HepG2 (cell line): ENCODE measurements at regions not wholly inside any gene's neighbourhood (a gene's known extent, or its start where the extent isn't known, plus 50 kb on each side); places are given as distances from the start of the nearest gene placed in this dataset.

Experiments
- ATAC-seq: fragments of 200-7000 bp; cut with Tn5 transposase; 3 replicates; pipeline ENCODE4 v1.9.1; 2020; ENCODE audit warnings: mild to moderate bottlenecking, moderate library complexity
- BruUV-seq: library from RNA; stranded (reverse); fragments of 400-500 nt; replicated peaks from 2 replicates; lab custom pipeline; 2021; lab: Mats Ljungman, UMichigan
- CTCF ChIA-PET: fragments of 300-600 bp; formaldehyde crosslinking; extraction: SDS; loops from one replicate; lab custom pipeline; 2021; ENCODE audit warnings: low total read pairs, inconsistent platforms, low intra/inter-chr PET ratio; lab: Yijun Ruan, JAX
- POLR2A ChIA-PET: fragments of 350-600 bp; sonication (Branson Sonifier 250); formaldehyde crosslinking; loops from one replicate; lab custom pipeline; 2020; ENCODE audit warnings: antibody characterized with exemption, inconsistent platforms; lab: Yijun Ruan, JAX
- DNase-seq: peaks from one replicate; pipeline ENCODE4 v3.0.0-alpha.2; 2015; ENCODE audit warnings: low spot score
- FAIRE-seq: peaks from 3 replicates; lab custom pipeline; 2011; peaks lifted over from hg19 to GRCh38; lab: Jason Lieb, UNC
- H2AFZ ChIP-seq: one replicate; pipeline ENCODE4 v1.6.1; 2011; ENCODE audit warnings: low read length, inconsistent platforms
- H3K27ac ChIP-seq: fragments of 300-600 bp; 3 replicates; pipeline ENCODE4 v1.8.0; 2011; ENCODE audit warnings: mixed run types, mild to moderate bottlenecking, mixed read lengths, low read length, inconsistent platforms; ENCODE audit not compliant: insufficient read depth; ENCODE audit errors: extremely low read length
- H3K27me3 ChIP-seq, 2 experiments: fragments of 200-600 bp in 1 of 2; 2 replicates in 1 of 2; 3 replicates in 1 of 2; pipeline versions ENCODE4 v1.6.0 to v1.8.0; 2011; ENCODE audit warnings: low read length in 2 of 2, mild to moderate bottlenecking in 2 of 2, moderate library complexity in 2 of 2, inconsistent platforms in 1 of 2; ENCODE audit not compliant: insufficient read depth in 2 of 2, control insufficient read depth in 1 of 2
- H3K36me3 ChIP-seq, 2 experiments: fragments of 200-600 bp in 1 of 2; replicated peaks in 1 of 2; 2 replicates in 1 of 2; 3 replicates in 1 of 2; pipeline versions ENCODE4 v1.5.1 to v1.8.0; 2011; ENCODE audit warnings: low read length in 2 of 2, inconsistent platforms in 1 of 2; ENCODE audit not compliant: insufficient read depth in 2 of 2, control insufficient read depth in 1 of 2
- H3K4me1 ChIP-seq: 2 replicates; pipeline ENCODE4 v1.5.1; 2012; ENCODE audit warnings: low read length, inconsistent platforms; ENCODE audit not compliant: insufficient read depth
- H3K4me2 ChIP-seq: 2 replicates; pipeline ENCODE4 v1.6.0; 2011; ENCODE audit warnings: low read depth, low read length, inconsistent platforms
- H3K4me3 ChIP-seq, 3 experiments: fragments of 200-600 bp in 1 of 3; sonication (generic), shearing (Covaris generic) in 1 of 3; replicated peaks in 1 of 3; 2 replicates each; pipeline ENCODE4 v1.5.1; 2011 to 2016; ENCODE audit warnings: low read length in 3 of 3, inconsistent platforms in 2 of 3, low read depth in 2 of 3, mild to moderate bottlenecking in 2 of 3, control low read depth in 1 of 3, mixed read lengths in 1 of 3; ENCODE audit not compliant: insufficient read depth in 1 of 3
- H3K79me2 ChIP-seq: one replicate; pipeline ENCODE4 v1.6.1; 2011; ENCODE audit warnings: low read length, inconsistent platforms; ENCODE audit not compliant: insufficient read depth
- H3K9ac ChIP-seq: 2 replicates; pipeline ENCODE4 v1.6.0; 2011; ENCODE audit warnings: mild to moderate bottlenecking, low read depth, low read length, inconsistent platforms; ENCODE audit not compliant: insufficient read depth
- H3K9me3 ChIP-seq: 2 replicates; pipeline ENCODE4 v1.5.1; 2012; ENCODE audit warnings: mild to moderate bottlenecking, low read length
- H4K20me1 ChIP-seq: 2 replicates; pipeline ENCODE4 v1.6.0; 2011; ENCODE audit warnings: inconsistent platforms, mild to moderate bottlenecking, low read length, moderate library complexity; ENCODE audit not compliant: insufficient read depth
- MIER2 ChIP-seq: IDR thresholded peaks from 2 replicates; pipeline ENCODE4 v1.6.1; 2016; ENCODE audit warnings: missing biosample characterization, missing genetic modification reagents
- REST ChIP-seq, 2 experiments: IDR thresholded peaks; 2 replicates each; pipeline ENCODE4 v1.6.1; 2011 to 2012; ENCODE audit warnings: low read length in 2 of 2, borderline replicate concordance in 1 of 2, low read depth in 1 of 2, mild to moderate bottlenecking in 1 of 2, moderate library complexity in 1 of 2
- ZBTB39 ChIP-seq: sonication (generic); formaldehyde crosslinking; IDR thresholded peaks from 2 replicates; pipeline ENCODE4 v1.5.0; 2020; ENCODE audit warnings: missing genetic modification reagents
- ZNF3 ChIP-seq: IDR thresholded peaks from 2 replicates; pipeline ENCODE4 v1.7.0; 2017; ENCODE audit warnings: inconsistent platforms
- WGBS: methylation state at CpG from one replicate; pipeline ENCODE4 v1.1.6; 2017; ENCODE audit warnings: low lambda C conversion rate; 5-methylcytosine and 5-hydroxymethylcytosine counted together
- in situ Hi-C: cut with HindIII; loops from 2 replicates; pipeline ENCODE4 v1.10.0; 2017; ENCODE audit warnings: low pct_unique_long_range_greater_than_20kb; ENCODE audit not compliant: extremely low pct_ligation_motif_present
- intact Hi-C: fragments of 100-400 bp; cut with micrococcal nuclease; formaldehyde crosslinking; loops from one replicate; pipeline ENCODE4 v1.10.0; 2022; ENCODE audit not compliant: unreplicated experiment

GRCh38 chr5:138662599-138662998, 87.4 kb upstream of the HSPA9 start:
- Histone ChIP-seq H4K20me1 (no peaks in the 10 kb centered on the region), H3K9ac (no peak overlapping the region), H3K36me3 (no peaks in the 10 kb centered on the region), H3K79me2 (no peaks in the 10 kb centered on the region), H2AFZ (no peak overlapping the region), H3K4me3 (no peak overlapping the region), H3K27me3 (peaks cover 5 to 28% of the 10 kb centered on the region in 2 experiments), H3K27ac (no peak overlapping the region), H3K4me2 (no peak overlapping the region), H3K9me3 (no peaks in the 10 kb centered on the region), H3K4me1 (peaks cover 7% of the 10 kb centered on the region; the same call in 1 of the 2 replicates)
- FAIRE-seq = no peak
- ChIA-PET POLR2A (no interaction called here), CTCF (no interaction called here)
- no peak for ATAC-seq
- BruUV-seq = no TSS peak
- TF ChIP-seq ZBTB39 (CRISPR knock-in tag) = no peak
- peak; percentile 41 to 90 for TF ChIP-seq REST (IDR thresholded peaks at IDR 0.05; ENCODE audit: borderline replicate concordance in 1 of 2, low read depth in 1 of 2, low read length in 2 of 2)
- TF ChIP-seq MIER2 (CRISPR knock-in tag) = peak; percentile 88
- 0 out of 2 replicates have a peak, but pooled peaks have one; percentile 35 for TF ChIP-seq ZNF3 (CRISPR knock-in tag)
- in situ Hi-C loops (no loop called here), intact Hi-C loops (no loop called here)
- DNase-seq = no peak
- WGBS = 35% methylated on average over 5 of the region's 6 CpGs
